Fibroblast of lung (primary cell): ENCODE measurements at regions not wholly inside any gene's neighbourhood (a gene's known extent, or its start where the extent isn't known, plus 50 kb on each side); places are given as distances from the start of the nearest gene placed in this dataset.

Experiments used
- DNase-seq, 2 donors: peaks; one replicate each; pipeline versions ENCODE4 v3.0.0 to v3.0.0-alpha.2; 2010; ENCODE audit warnings: low read depth in 2 of 2
- H2AFZ ChIP-seq: 2 replicates; pipeline ENCODE4 v1.5.1; 2012; ENCODE audit warnings: low read length, control low read depth, inconsistent platforms
- H3K27ac ChIP-seq: 2 replicates; pipeline ENCODE4 v1.5.1; 2011; ENCODE audit warnings: low read length, control low read depth; ENCODE audit not compliant: insufficient read depth
- H3K27me3 ChIP-seq: 2 replicates; pipeline ENCODE4 v1.5.1; 2011; ENCODE audit warnings: mild to moderate bottlenecking, low read length; ENCODE audit not compliant: control insufficient read depth, insufficient read depth
- H3K36me3 ChIP-seq: 2 replicates; pipeline ENCODE4 v1.5.1; 2011; ENCODE audit warnings: low read length; ENCODE audit not compliant: control insufficient read depth, insufficient read depth
- H3K4me1 ChIP-seq: 2 replicates; pipeline ENCODE4 v1.5.1; 2011; ENCODE audit warnings: low read length; ENCODE audit not compliant: control insufficient read depth, insufficient read depth; ENCODE audit errors: extremely low read depth
- H3K4me2 ChIP-seq: 2 replicates; pipeline ENCODE4 v1.5.1; 2011; ENCODE audit warnings: low read length, control low read depth; ENCODE audit not compliant: insufficient read depth; ENCODE audit errors: extremely low read depth
- H3K4me3 ChIP-seq, 4 experiments: fragments of 200-600 bp in 1 of 4; sonication (generic) in 1 of 4; replicated peaks in 1 of 4; 2 replicates each; pipeline ENCODE4 v1.5.1; 2011 to 2016; ENCODE audit warnings: low read length in 4 of 4, low read depth in 3 of 4, mild to moderate bottlenecking in 3 of 4, control low read depth in 2 of 4, inconsistent platforms in 1 of 4, mixed read lengths in 1 of 4; ENCODE audit not compliant: insufficient read depth in 1 of 4; ENCODE audit errors: control extremely low read depth in 1 of 4
- H3K79me2 ChIP-seq: 2 replicates; pipeline ENCODE4 v1.5.1; 2012; ENCODE audit warnings: mild to moderate bottlenecking, low read length, inconsistent platforms; ENCODE audit not compliant: control insufficient read depth, insufficient read depth
- H3K9ac ChIP-seq: 2 replicates; pipeline ENCODE4 v1.5.1; 2011; ENCODE audit warnings: mild to moderate bottlenecking, low read length, control low read depth; ENCODE audit not compliant: insufficient read depth
- H3K9me3 ChIP-seq: 2 replicates; pipeline ENCODE4 v1.5.1; 2012; ENCODE audit warnings: low read depth, low read length; ENCODE audit not compliant: control insufficient read depth, insufficient read depth
- H4K20me1 ChIP-seq: 2 replicates; pipeline ENCODE4 v1.5.1; 2011; ENCODE audit warnings: low read length; ENCODE audit not compliant: control insufficient read depth, insufficient read depth; ENCODE audit errors: extremely low read depth
- CTCF ChIP-seq, 2 donors: IDR thresholded peaks in 1 of 2; conservative IDR thresholded peaks in 1 of 2; 1 replicate in 1 of 2; 2 replicates in 1 of 2; pipeline ENCODE4 v1.5.1; 2011 to 2012; ENCODE audit warnings: low read length in 2 of 2, control low read depth in 1 of 2, inconsistent platforms in 1 of 2, low read depth in 1 of 2, mild to moderate bottlenecking in 1 of 2
- EZH2 ChIP-seq: IDR thresholded peaks from 2 replicates; pipeline ENCODE4 v1.5.1; 2012; ENCODE audit warnings: low read length, control low read depth, mild to moderate bottlenecking; ENCODE audit errors: missing control alignments

- TF ChIP-seq CTCF (conservative IDR thresholded peaks at IDR 0.05 in 1 of 2, IDR thresholded peaks at IDR 0.05 in 1 of 2; ENCODE audit: low read depth in 1 of 2, low read length in 2 of 2) (no peak), EZH2 (no peak)
- peak in 1 of 2 donors; percentile 35 for DNase-seq
- Histone ChIP-seq H3K27me3 (no peaks in the 10 kb centered on the region), H3K27ac (no peak overlapping the region), H3K9ac (no peak overlapping the region), H4K20me1 (no peaks in the 10 kb centered on the region), H2AFZ (no peak overlapping the region), H3K4me3 (no peak overlapping the region), H3K4me1 (peaks cover 4% of the 10 kb centered on the region), H3K36me3 (no peaks in the 10 kb centered on the region), H3K9me3 (no peaks in the 10 kb centered on the region), H3K4me2 (no peak overlapping the region), H3K79me2 (no peaks in the 10 kb centered on the region)
These were observed 125.3 kb upstream of the CELF2 start for GRCh38 chr10:10892290-10892875.

GRCh38 chr10:10897400-10897799 lies 120.3 kb upstream of the CELF2 start:
- H3K9me3 ChIP-seq: no peaks in the 10 kb centered on the region
- H3K4me1 ChIP-seq: no peaks in the 10 kb centered on the region
- no peak for DNase-seq
- H3K27ac ChIP-seq: no peak overlapping the region
- no peak overlapping the region for H3K4me2 ChIP-seq
- no peaks in the 10 kb centered on the region for H3K27me3 ChIP-seq
- H3K9ac ChIP-seq: no peak overlapping the region
- TF ChIP-seq EZH2 (no peak), CTCF (conservative IDR thresholded peaks at IDR 0.05 in 1 of 2, IDR thresholded peaks at IDR 0.05 in 1 of 2; ENCODE audit: low read depth in 1 of 2, low read length in 2 of 2) (no peak)
- no peaks in the 10 kb centered on the region for H4K20me1 ChIP-seq
- H3K4me3 ChIP-seq: no peak overlapping the region
- H3K79me2 ChIP-seq: no peaks in the 10 kb centered on the region
- no peak overlapping the region for H2AFZ ChIP-seq
- H3K36me3 ChIP-seq: no peaks in the 10 kb centered on the region

- H4K20me1 ChIP-seq: no peaks in the 10 kb centered on the region
- H3K4me1 ChIP-seq: no peaks in the 10 kb centered on the region
- no peak overlapping the region for H2AFZ ChIP-seq
- no peaks in the 10 kb centered on the region for H3K27me3 ChIP-seq
- no peaks in the 10 kb centered on the region for H3K36me3 ChIP-seq
- no peak overlapping the region for H3K4me2 ChIP-seq
- no peak overlapping the region for H3K9ac ChIP-seq
- no peak overlapping the region for H3K4me3 ChIP-seq
- no peaks in the 10 kb centered on the region for H3K79me2 ChIP-seq
- no peak for TF ChIP-seq CTCF (conservative IDR thresholded peaks at IDR 0.05 in 1 of 2, IDR thresholded peaks at IDR 0.05 in 1 of 2; ENCODE audit: low read depth in 1 of 2, low read length in 2 of 2)
- no peak for DNase-seq
- H3K9me3 ChIP-seq: no peaks in the 10 kb centered on the region
- H3K27ac ChIP-seq: no peak overlapping the region
These were observed 115.8 kb upstream of the CELF2 start for GRCh38 chr10:10901906-10902305.
